ENCODE measurements at regions not wholly inside any gene's neighbourhood (a gene's known extent, or its start where the extent isn't known, plus 50 kb on each side); places are given as distances from the start of the nearest gene placed in this dataset.

DNA sequence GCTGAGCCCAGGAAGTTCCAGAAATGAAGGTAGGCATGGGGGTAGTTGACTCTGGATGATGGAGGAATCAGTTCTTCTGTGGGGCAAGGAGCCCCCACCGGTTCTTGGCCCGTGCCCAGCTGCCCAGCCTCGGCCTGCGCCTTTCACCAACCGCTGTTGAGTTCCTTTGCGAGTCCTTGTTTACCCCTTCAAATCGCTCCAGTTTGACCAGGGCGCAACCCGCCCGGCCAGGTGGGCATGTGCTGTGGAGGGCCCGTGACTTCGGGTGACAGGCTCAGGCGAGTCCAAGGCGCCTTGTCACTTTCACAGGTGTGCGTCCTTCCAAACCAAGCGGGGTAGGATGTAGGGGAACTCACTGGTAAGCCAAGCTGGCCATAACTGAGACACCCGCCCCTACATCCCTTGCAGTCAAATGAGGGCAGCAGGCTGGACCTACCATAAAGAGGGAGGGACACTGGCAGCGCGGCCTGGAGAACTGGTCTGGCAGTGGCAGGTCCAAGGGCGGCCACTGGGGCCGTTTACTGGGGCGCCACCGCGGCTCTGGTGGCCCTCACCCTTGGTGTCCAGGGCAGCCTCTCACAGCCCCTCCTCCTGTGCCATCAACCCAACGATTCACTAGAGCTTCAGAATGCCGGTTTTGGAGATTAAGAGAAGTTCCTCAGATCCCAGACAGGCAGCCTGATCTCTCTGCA, 160.3 kb upstream of the ZIC3 start:
- intact Hi-C loops (cut with DNase I), result no loop called here
- DNase-seq (ENCODE audit: low spot score), result no peak

DNA sequence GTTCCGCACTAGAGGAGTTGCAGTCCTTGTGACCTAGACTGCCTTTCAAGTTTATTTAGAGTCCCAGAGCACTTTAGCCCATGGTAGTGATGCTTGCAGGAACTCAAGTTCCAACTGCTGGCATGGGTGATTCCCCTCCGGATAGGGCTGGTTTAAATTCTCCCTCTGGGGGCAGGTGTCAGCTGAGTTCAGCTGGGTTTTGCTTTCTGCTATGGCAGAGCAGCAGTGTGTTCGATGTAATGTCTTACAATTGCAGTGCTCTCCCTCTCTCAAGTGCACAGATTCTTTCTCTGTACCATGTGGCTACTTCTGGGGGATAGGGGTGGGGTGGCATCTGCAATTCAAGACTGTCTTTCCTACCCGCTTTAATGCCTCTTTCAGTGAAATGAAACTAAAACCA, 164.8 kb upstream of the ZIC3 start:
- intact Hi-C loops (cut with DNase I), result no loop called here
- no peak for DNase-seq (ENCODE audit: low spot score)

DNA sequence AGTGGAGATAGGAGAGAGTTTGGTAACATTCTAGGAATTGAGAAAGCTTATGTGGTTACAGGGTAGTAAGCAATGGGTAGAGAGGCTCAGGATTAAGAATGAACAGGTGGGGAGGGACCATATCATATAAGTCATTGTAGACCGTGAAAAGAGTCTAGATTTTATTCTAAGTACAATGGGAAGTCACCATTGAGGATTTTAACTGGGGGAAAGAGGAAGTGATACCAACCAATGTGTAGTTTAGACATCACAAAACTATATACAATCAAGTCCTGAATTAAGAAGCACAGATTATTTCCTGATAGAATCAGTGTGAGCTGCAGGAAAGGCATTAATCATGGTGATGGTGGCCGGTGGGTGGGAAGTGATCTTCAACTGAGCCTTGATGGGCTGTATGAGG, 178.3 kb upstream of the ZIC3 start:
- no peak for DNase-seq (ENCODE audit: low spot score)
- intact Hi-C loops (cut with DNase I), result no loop called here

DNA sequence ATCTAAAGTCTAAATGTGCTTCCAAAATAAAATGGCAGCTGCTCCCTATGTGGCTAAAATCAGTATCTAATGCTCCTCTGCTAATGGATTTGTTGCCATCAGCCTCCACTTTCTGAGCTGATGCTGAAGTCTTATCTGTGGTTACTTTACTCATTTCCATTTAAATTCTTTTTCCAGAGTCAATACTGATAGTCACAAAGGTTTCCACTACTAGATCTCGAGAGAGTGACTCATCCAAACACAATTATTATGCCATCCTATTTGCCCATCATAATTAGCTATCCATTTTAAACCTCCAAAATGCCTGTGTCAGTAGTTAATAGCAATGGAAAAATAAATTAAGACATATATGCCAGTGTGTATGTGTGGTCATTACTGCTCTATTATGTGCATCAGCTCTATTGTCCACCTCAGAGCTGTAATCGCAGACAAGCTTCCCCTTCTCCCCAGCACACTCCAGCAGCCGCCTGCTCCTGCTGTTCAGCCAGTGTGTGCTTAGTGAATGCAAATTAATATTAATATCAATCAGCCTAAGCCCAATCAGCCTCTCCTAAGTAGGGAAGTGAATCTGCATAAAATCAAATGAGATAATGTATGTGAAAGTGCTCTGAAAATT, 199.8 kb upstream of the ZIC3 start:
- DNase-seq (ENCODE audit: low spot score), result no peak
- intact Hi-C loops (cut with DNase I), result no loop called here

DNA sequence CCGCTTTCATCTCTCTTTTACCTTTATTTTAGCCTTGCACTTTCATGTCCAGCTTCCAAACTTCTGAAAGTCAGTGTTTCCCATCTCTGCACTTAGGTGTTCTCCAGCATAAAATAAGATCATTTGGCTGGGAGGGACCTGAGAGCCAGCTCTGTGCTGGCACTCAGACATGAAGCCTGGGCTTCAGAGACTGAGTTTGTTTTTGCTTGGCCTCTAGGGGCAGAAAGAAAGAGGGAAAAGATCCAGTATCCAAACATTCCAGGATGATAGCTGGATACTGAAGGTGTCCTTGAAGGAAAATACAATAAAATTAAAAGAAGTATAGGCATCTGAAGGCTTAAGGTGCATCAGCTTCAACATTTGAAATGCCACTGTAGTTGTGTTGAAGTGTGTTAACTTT, 202.4 kb upstream of the ZIC3 start:
- intact Hi-C loops (cut with DNase I), result no loop called here
- no peak for DNase-seq (ENCODE audit: low spot score)

DNA sequence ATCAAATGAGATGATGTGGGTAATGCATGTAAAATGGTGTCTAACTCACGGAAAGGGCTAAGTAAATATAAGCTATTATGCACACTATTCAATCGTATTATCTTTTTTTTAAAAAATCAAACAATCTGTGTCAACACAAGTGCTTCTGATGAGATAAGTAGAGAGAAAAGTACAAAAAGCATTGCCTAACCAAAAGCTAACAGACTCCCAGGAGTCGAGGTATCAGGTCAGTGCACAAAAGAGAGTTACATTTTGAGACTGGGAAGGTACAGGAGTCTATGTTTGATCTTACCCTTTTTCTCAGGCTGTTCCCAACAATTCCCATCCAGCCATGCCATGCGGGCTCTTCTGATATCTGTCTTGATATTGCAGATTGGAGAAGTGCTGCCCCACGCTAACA, 203.3 kb upstream of the ZIC3 start:
- intact Hi-C loops (cut with DNase I), result no loop called here
- no peak for DNase-seq (ENCODE audit: low spot score)

DNA sequence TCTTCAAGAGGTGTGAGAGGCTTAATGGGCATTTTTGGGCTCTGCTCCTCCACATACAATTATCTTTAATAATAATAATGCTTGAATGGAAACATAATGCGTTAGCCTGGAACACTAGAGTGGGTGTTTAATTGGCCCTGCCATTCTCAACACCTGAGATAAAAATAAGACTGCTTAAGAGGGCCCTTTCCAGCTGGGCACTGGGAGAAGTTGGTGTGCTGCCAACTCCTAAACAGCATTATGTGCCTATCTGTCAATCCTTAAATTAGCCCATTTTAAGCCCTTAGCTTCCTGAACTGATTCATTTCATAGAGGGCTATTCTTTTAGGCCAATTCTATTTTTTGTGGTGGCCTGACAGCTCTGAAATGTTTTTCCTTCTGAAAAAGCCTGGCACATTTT, 211.1 kb upstream of the ZIC3 start:
- DNase-seq (ENCODE audit: low spot score), result no peak
- intact Hi-C loops (cut with DNase I), result no loop called here

DNA sequence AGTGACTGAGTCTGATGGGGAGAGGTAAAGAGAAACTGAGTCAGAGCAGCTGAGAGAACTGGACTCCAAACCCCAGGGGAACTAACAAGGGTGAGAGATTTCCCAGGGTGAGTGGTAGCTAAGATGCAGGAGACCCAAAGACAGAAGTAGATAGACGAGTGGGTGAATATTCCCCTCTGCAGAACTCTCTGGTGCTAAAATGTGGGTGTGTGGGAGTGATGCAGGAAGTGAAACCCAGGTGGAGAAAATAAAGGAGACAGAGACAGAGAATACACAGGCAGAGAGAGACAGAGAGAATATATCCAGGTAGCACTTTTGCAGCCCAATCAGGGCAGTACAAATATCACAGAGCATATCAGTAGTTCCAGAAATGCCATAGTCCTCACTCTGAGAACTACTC, 212.5 kb upstream of the ZIC3 start:
- intact Hi-C loops (cut with DNase I), result no loop called here
- no peak for DNase-seq (ENCODE audit: low spot score)

DNA sequence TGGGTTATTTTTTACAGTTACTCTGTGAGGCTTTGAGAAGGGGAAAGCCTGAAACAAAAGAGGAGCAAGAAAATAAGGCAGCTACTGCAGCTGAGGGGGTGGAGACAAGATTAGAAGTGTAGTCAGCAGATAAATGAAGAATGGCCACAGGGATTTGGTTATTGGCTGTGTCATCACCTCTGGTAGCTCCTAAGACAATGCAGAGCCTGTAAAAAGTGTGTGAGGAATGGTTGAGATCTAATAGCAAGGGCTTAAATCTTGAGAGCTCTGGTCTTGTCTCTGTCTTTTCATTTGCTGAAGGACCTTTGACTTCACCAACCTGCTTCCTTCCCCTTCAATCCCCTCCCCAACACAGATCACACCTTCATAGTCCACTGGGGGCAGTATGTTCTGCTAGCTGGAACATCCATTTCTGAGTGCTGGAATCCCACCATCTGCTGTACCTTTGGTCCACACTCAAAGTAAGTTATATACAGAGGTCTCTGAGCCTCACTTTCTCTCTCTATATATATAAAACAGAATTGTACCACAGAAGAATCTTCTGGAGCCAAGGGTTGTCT, 213.7 kb upstream of the ZIC3 start:
- no peak for DNase-seq (ENCODE audit: low spot score)
- intact Hi-C loops (cut with DNase I), result no loop called here

DNA sequence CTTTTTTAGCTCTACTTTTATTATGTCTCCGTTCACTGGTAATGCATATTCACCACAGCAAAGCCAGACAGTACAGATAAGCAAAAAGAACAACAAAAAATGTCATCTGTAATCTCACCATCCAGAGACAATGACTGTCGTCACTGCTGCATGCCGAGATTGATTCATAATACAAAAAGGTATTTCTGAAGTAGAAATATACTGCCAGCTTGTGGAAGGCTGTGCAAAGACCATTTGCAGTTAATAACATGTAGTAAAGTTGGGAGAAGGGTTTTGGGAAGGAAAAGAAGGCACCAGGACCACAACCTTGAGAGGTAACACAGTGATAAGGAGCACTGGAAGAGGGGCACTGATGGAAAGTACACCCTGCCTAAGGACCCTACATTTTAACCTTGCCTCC, 223.0 kb upstream of the ZIC3 start:
- intact Hi-C loops (cut with DNase I), result no loop called here
- no peak for DNase-seq (ENCODE audit: low spot score)

DNA sequence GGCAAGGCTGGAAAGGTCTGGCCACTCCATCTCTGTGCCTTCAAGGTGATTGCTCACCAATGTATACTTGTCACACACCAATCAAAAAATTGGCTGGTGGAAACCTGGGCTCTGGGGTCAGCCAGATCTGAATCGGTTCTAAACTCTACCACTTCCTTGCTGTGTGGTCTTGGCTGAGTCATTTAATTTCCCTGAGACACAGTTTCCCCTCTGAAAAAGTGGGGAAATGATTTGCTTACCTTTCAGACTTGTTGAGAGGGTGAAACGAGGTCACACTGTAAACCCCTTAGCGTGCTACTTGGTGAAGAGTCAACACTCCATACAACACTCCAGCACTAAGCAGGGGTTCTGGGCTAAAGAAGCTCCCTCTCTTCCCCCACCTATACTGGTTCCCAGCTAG, 252.3 kb upstream of the ZIC3 start:
- DNase-seq (ENCODE audit: low spot score), result no peak
- intact Hi-C loops (cut with DNase I), result no loop called here

DNA sequence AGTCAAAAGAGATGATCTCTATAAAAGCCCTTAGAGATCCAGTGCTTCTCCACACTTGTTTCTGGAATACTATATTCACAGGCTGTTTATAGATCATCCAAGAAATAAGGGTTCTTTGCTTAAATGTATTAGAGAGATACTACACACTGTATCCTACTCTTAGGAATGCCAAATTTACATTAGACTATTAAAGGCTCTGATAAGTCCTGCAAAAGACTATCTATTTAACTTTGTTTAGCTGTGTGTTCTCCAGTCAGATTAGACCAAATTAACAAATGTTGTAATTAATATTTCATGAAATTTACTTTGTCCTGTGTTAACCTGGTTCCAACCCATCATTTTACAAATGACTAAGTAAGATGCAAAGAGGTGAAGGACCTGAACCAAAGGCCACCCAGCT, 260.5 kb upstream of the ZIC3 start:
- DNase-seq (ENCODE audit: low spot score), result no peak
- intact Hi-C loops (cut with DNase I), result no loop called here

DNA sequence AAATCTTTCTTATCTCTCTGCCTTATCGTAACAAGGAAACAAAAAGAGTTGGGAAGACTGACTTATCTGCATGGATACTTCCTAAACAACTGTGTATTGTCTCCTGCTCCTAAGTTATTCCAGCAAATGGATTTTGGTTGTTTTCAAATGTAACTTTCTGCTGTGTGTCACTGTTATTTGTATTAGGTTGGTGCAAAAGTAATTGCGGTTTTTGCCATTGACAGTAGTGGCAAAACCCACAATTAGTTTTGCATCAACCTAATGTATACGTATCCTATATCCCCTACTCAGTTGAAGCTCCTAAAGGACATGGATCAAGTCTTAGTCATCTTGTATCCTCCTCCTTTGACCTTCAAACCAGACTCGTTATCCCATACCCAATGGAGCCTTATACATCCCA, 263.4 kb upstream of the GPR101 start:
- no peak for DNase-seq (ENCODE audit: low spot score)
- intact Hi-C loops (cut with DNase I), result no loop called here

DNA sequence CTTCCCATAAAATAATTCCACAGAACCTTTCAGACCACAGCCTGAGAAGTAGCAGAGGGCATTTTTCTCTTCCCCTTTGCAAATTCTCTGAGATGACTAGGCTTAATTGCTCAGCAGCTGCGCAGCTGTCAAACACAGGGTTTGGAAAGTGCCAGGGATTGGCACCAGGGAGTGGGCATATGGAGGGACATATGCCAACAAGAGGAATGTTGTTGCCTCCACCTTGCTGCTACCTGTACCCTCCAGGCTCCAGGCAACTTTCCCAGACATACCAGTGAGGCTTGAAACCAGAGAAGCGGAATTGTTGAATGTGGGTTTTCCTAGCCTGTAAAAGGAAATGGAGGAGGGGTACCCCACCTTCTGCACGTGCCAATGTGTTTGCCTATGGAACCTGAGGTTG, 256.2 kb upstream of the GPR101 start:
- no peak for DNase-seq (ENCODE audit: low spot score)
- intact Hi-C loops (cut with DNase I), result no loop called here

DNA sequence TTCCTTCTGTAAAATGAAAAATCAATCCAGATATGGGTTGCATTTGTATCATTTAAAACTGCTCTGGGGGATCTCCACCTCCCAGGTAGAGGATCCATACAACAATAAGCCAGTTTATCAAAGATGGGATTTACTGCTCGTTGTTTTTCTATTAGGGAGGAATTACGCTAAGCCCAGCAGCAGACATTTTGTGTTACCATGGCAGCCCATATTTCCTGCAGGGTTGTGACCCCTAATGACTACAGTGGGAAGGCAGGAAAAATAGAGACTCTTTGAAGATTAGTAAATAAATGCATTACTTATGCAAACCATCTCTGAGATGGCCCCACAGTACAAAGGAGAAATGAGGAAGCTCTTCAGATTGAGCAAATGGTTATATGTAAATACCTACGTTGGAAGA, 253.4 kb upstream of the GPR101 start:
- intact Hi-C loops (cut with DNase I), result no loop called here
- no peak for DNase-seq (ENCODE audit: low spot score)

DNA sequence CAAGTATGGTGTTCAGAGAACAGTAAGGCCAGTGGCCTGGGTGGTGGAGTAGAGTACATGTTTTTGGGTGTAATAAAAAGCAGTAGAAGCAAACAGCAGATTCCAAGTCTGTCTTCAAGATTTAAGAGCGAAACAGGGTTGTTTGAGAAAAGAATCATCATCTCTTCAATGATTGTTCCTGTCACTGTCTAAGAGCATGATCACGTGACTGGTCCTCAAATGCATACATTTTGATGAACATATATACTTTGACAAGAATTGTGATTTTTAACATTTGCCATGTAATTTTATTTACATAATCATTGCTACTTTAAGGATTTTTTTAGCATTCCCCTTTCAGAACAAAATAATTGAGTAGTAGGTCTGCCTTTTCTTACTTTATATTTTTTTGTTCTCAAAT, 252.6 kb upstream of the GPR101 start:
- intact Hi-C loops (cut with DNase I), result no loop called here
- DNase-seq (ENCODE audit: low spot score), result no peak

DNA sequence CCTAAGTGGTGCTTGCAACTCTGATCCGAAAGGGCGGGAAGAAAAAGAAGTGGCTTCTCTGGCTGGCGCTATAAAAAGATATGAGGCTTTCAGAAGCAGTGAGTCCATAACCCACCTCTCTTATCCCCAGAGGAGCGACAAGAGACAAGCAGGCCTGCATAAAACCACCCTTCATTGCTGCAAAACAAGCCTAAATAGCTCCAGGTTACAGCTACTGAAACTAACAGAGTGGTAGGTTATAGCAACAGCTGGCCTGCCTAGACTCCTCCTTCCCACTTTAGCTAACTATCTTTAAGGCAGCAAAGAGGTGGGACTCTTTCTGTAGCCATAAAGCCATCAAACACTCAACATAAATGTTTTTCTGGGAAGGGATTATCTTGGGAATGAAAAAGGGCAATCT, 245.0 kb upstream of the GPR101 start:
- intact Hi-C loops (cut with DNase I), result loop anchor here in 1 of 2 donors (5.0 kb wide), 1 partner anchor 312 kb away; no protein-coding TSS in a partner anchor
- no peak for DNase-seq (ENCODE audit: low spot score)

DNA sequence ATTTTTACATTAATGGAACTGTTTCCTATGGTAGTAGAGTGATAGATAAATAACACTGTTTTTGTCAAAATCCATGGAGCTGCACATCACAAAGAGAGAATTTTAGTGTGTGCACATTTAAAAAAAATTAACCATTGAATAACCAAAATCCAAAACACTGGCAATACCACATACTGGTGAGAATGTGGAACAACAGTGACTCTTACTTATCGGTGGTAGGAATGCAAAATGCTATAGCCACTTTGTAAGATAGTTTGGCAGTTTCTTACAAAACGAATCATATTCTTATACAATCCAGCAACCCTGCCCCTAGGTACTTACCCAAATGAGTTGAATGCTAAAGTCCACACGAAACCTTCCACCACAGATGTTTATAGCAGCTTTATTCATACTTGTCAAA, 229.6 kb upstream of the GPR101 start:
- no peak for DNase-seq (ENCODE audit: low spot score)
- intact Hi-C loops (cut with DNase I), result no loop called here

DNA sequence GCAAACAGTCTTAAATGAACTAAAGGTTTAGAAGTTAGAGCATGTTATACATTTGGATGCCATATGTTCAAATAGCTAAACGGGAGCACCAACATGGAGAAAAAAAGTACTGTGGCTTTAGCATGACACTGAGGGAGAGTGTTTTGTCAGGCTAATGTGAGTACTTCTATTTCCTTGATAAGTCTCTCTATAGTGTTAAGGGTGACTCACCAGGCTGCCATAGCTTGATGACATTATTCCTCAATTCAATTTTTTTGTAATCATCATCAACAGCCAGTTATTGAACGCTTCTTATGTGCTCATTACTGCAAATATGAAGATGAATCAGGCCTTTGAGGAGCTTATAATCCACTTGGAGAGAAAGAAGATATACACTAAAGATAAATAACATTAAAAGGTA, 211.4 kb upstream of the GPR101 start:
- intact Hi-C loops (cut with DNase I), result no loop called here
- no peak for DNase-seq (ENCODE audit: low spot score)

DNA sequence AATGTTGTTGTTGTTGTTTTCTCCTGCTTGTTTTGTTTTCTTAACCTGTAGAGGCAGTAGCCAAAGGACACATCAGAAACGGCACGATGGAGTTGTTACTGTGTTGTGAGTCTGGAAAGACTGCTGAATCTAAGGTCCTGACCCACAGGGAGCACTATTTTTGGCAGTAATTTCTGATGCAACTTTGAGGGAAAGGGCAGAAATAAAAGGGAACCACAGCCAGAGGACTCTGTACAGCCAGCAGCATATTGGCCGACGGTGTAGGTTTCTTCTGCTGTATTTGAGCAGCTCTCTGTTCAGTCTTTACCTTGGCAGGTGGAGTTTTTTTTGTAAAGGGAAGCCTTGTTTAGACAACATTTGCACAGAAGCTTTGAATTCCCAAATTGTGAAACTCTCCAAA, 203.0 kb upstream of the GPR101 start:
- DNase-seq (ENCODE audit: low spot score), result no peak
- intact Hi-C loops (cut with DNase I), result no loop called here

DNA sequence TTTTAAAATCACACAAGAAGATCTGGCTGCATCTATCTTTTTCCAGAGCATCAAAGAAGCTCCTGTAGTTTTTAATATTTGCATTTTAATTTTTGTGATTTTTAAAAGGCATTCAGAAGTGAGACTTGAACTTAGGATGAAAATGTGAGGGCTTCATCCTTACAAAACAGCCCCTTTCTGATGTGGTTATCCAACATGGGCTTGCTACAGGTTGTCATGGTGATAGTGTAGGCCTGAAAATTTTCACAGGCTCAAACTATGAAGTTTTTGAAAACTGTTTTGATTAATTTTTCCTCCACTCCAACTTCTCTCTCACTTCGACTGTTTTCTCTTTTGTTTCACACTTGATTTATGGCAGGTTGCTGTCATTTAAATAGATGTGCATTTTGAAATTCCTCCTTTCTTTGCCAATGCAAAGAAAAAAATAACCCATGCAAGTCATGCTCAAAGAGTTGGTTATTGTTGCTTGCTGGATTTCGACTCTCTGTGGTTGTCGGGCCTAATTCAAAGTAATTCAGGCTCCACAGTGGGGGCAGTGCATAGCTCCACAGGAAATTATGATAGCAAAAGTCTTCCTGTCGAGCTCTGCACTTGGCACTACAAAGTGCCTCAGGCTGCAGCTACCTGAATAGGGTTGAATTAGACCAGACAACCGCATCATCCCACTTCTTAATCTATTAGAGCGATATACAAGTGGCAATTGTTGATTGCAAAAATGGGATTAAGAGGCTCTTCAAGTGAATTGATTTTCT, 201.0 kb upstream of the GPR101 start:
- intact Hi-C loops (cut with DNase I), result no loop called here
- no peak for DNase-seq (ENCODE audit: low spot score)

Measured in posterior vena cava (tissue), 2 donors.